ENCODE measurements at regions not wholly inside any gene's neighbourhood (a gene's known extent, or its start where the extent isn't known, plus 50 kb on each side); places are given as distances from the start of the nearest gene placed in this dataset.

GRCh38 chr2:145777914-145778313 is 1258.0 kb upstream of the ZEB2 start:
- ATAC-seq (ENCODE audit: low read depth) (no peak), DNase-seq (no peak)
- intact Hi-C loops (cut with micrococcal nuclease): no loop called here
- H3K4me3 Mint-ChIP-seq: no peak overlapping the region
- H3K4me1 Mint-ChIP-seq: no peaks in the 10 kb centered on the region
- CTCF ChIA-PET: interaction anchor here (0.7 kb wide), 1 partner anchor 891 kb away, joined by 4 read pairs; no protein-coding TSS in a partner anchor
- POLR2A ChIA-PET: no interaction called here
- no peak overlapping the region for H3K27ac Mint-ChIP-seq
- H3K9me3 Mint-ChIP-seq: no peaks in the 10 kb centered on the region
- H3K36me3 Mint-ChIP-seq (ENCODE audit: low read depth): no peaks in the 10 kb centered on the region
- H3K27me3 Mint-ChIP-seq: no peaks in the 10 kb centered on the region
- TF ChIP-seq, protein P1, sequence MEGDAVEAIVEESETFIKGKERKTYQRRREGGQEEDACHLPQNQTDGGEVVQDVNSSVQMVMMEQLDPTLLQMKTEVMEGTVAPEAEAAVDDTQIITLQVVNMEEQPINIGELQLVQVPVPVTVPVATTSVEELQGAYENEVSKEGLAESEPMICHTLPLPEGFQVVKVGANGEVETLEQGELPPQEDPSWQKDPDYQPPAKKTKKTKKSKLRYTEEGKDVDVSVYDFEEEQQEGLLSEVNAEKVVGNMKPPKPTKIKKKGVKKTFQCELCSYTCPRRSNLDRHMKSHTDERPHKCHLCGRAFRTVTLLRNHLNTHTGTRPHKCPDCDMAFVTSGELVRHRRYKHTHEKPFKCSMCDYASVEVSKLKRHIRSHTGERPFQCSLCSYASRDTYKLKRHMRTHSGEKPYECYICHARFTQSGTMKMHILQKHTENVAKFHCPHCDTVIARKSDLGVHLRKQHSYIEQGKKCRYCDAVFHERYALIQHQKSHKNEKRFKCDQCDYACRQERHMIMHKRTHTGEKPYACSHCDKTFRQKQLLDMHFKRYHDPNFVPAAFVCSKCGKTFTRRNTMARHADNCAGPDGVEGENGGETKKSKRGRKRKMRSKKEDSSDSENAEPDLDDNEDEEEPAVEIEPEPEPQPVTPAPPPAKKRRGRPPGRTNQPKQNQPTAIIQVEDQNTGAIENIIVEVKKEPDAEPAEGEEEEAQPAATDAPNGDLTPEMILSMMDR (IDR thresholded peaks at IDR 0.05): no peak

GRCh38 chr2:145777297-145777696 is 1257.4 kb upstream of the ZEB2 start:
- Mint-ChIP-seq H3K36me3 (ENCODE audit: low read depth) (no peaks in the 10 kb centered on the region), H3K27me3 (no peaks in the 10 kb centered on the region), H3K4me1 (no peaks in the 10 kb centered on the region), H3K9me3 (no peaks in the 10 kb centered on the region), H3K27ac (no peak overlapping the region), H3K4me3 (no peak overlapping the region)
- ChIA-PET POLR2A (interaction anchor here (0.6 kb wide), 1 partner anchor 10 kb away, joined by 4 read pairs; no protein-coding TSS in a partner anchor), CTCF (no interaction called here)
- ATAC-seq (ENCODE audit: low read depth): no peak
- intact Hi-C loops (cut with micrococcal nuclease): no loop called here
- no peak for DNase-seq
- TF ChIP-seq, protein P1 (IDR thresholded peaks at IDR 0.05): no peak

DNA sequence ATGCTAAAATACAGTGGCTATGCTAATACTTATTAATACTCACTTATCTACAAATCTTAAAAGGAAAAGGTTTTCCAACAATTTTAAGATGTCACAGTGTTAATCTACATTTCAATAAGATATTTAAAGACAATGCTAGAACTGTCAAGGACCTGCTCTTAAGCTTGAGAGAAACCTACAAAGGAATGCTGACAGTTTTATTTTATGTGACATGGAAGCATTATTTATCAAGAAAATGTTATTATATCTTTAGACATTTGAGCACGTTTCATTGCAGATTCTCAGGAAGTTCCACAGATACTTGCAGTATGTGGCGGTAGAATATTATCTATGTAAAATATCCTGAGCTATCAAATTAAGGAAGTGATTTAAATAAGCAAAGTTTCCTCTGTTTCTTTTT is 1255.7 kb upstream of the ZEB2 start:
- TF ChIP-seq, protein P1 (IDR thresholded peaks at IDR 0.05): no peak
- Mint-ChIP-seq H3K4me1 (peaks cover 11% of the 10 kb centered on the region), H3K27me3 (no peaks in the 10 kb centered on the region), H3K9me3 (no peaks in the 10 kb centered on the region), H3K4me3 (no peak overlapping the region), H3K36me3 (ENCODE audit: low read depth) (no peaks in the 10 kb centered on the region), H3K27ac (no peak overlapping the region)
- DNase-seq (no peak), ATAC-seq (ENCODE audit: low read depth) (no peak)
- ChIA-PET CTCF (no interaction called here), POLR2A (no interaction called here)
- intact Hi-C loops (cut with micrococcal nuclease): no loop called here

- Mint-ChIP-seq H3K9me3 (no peaks in the 10 kb centered on the region), H3K4me1 (peaks cover 11% of the 10 kb centered on the region), H3K27me3 (no peaks in the 10 kb centered on the region), H3K4me3 (no peak overlapping the region), H3K27ac (peak overlapping the region; percentile 25), H3K36me3 (ENCODE audit: low read depth) (no peaks in the 10 kb centered on the region)
- intact Hi-C loops (cut with micrococcal nuclease): no loop called here
- ChIA-PET POLR2A (no interaction called here), CTCF (no interaction called here)
- no peak for DNase-seq
- peak; percentile 71 for ATAC-seq (ENCODE audit: low read depth)
- TF ChIP-seq, protein P1 (IDR thresholded peaks at IDR 0.05): no peak
Measured at GRCh38 chr2:145771525-145771924, 1251.6 kb upstream of the ZEB2 start.

GRCh38 chr2:145769011-145769716 is 1249.2 kb upstream of the ZEB2 start:
- intact Hi-C loops (cut with micrococcal nuclease): no loop called here
- ATAC-seq (ENCODE audit: low read depth): no peak
- TF ChIP-seq, protein P1 (IDR thresholded peaks at IDR 0.05): no peak
- H3K4me3 Mint-ChIP-seq: no peak overlapping the region
- H3K4me1 Mint-ChIP-seq: peaks cover 11% of the 10 kb centered on the region
- POLR2A ChIA-PET: no interaction called here
- DNase-seq: no peak
- CTCF ChIA-PET: interaction anchor here (1.1 kb wide), 1 partner anchor 16 kb away, joined by 3 read pairs; no protein-coding TSS in a partner anchor
- H3K9me3 Mint-ChIP-seq: no peaks in the 10 kb centered on the region
- H3K27ac Mint-ChIP-seq: no peak overlapping the region
- no peaks in the 10 kb centered on the region for H3K36me3 Mint-ChIP-seq (ENCODE audit: low read depth)
- no peaks in the 10 kb centered on the region for H3K27me3 Mint-ChIP-seq
